Keratinocyte (primary cell): ENCODE measurements at regions not wholly inside any gene's neighbourhood (a gene's known extent, or its start where the extent isn't known, plus 50 kb on each side); places are given as distances from the start of the nearest gene placed in this dataset.

ENCODE experiments used
- DNase-seq: peaks from one replicate; pipeline ENCODE4 v3.0.0-alpha.2; 2011; ENCODE audit warnings: low read depth, missing footprints, low spot score
- FAIRE-seq: peaks from 2 replicates; lab custom pipeline; 2011; peaks lifted over from hg19 to GRCh38; lab: Jason Lieb, UNC
- H2AFZ ChIP-seq: 2 replicates; pipeline ENCODE4 v1.6.0; 2012; ENCODE audit warnings: low read length, control low read depth, inconsistent platforms; ENCODE audit not compliant: control insufficient read depth
- H3K27ac ChIP-seq: 2 replicates; pipeline ENCODE4 v1.5.1; 2011; ENCODE audit warnings: low read length; ENCODE audit not compliant: control insufficient read depth, insufficient read depth
- H3K27me3 ChIP-seq: 3 replicates; pipeline ENCODE4 v1.6.0; 2011; ENCODE audit warnings: low read length; ENCODE audit not compliant: control insufficient read depth, insufficient read depth; ENCODE audit errors: extremely low read depth
- H3K36me3 ChIP-seq, 2 experiments: 2 replicates in 1 of 2; 3 replicates in 1 of 2; pipeline ENCODE4 v1.5.1; 2011; ENCODE audit warnings: low read length in 2 of 2, mild to moderate bottlenecking in 1 of 2; ENCODE audit not compliant: control insufficient read depth in 2 of 2, insufficient read depth in 2 of 2; ENCODE audit errors: extremely low read depth in 1 of 2
- H3K4me1 ChIP-seq: 3 replicates; pipeline ENCODE4 v1.5.1; 2011; ENCODE audit warnings: low read length; ENCODE audit not compliant: control insufficient read depth, insufficient read depth; ENCODE audit errors: extremely low read depth
- H3K4me2 ChIP-seq: 3 replicates; pipeline ENCODE4 v1.6.0; 2011; ENCODE audit warnings: low read depth, low read length; ENCODE audit not compliant: control insufficient read depth, insufficient read depth; ENCODE audit errors: extremely low read depth
- H3K4me3 ChIP-seq, 3 experiments: fragments of 200-600 bp in 1 of 3; sonication (generic) in 1 of 3; 2 replicates in 2 of 3; 3 replicates in 1 of 3; pipeline ENCODE4 v1.5.1; 2011 to 2016; ENCODE audit warnings: low read length in 3 of 3, mild to moderate bottlenecking in 3 of 3, control low read depth in 2 of 3, inconsistent platforms in 1 of 3, low read depth in 1 of 3, mixed read lengths in 1 of 3, mixed run types in 1 of 3, moderate library complexity in 1 of 3; ENCODE audit not compliant: control insufficient read depth in 2 of 3, insufficient read depth in 2 of 3; ENCODE audit errors: extremely low read depth in 1 of 3
- H3K79me2 ChIP-seq: 2 replicates; pipeline ENCODE4 v1.6.0; 2012; ENCODE audit warnings: low read length; ENCODE audit not compliant: control insufficient read depth, insufficient read depth
- H3K9ac ChIP-seq: 3 replicates; pipeline ENCODE4 v1.6.0; 2011; ENCODE audit warnings: low read length; ENCODE audit not compliant: control insufficient read depth, insufficient read depth; ENCODE audit errors: extremely low read depth
- H3K9me1 ChIP-seq: 3 replicates; pipeline ENCODE4 v1.6.0; 2011; ENCODE audit warnings: low read length; ENCODE audit not compliant: control insufficient read depth, insufficient read depth; ENCODE audit errors: extremely low read depth
- H3K9me3 ChIP-seq: 2 replicates; pipeline ENCODE4 v1.5.1; 2012; ENCODE audit warnings: low read depth, low read length; ENCODE audit not compliant: control insufficient read depth
- H4K20me1 ChIP-seq: 3 replicates; pipeline ENCODE4 v1.6.0; 2011; ENCODE audit warnings: low read length; ENCODE audit not compliant: control insufficient read depth, insufficient read depth; ENCODE audit errors: extremely low read depth
- CTCF ChIP-seq, 3 experiments: IDR thresholded peaks in 1 of 3; conservative IDR thresholded peaks in 1 of 3; optimal IDR thresholded peaks in 1 of 3; 2 replicates in 2 of 3; 3 replicates in 1 of 3; pipeline versions ENCODE3 to v1.5.1; 2011; ENCODE audit warnings: low read length in 3 of 3, mild to moderate bottlenecking in 3 of 3, moderate library complexity in 2 of 3, control low read depth in 1 of 3, inconsistent platforms in 1 of 3; ENCODE audit not compliant: insufficient read depth in 2 of 3; ENCODE audit errors: extremely low read depth in 1 of 3
- EZH2 ChIP-seq: IDR thresholded peaks from one replicate; pipeline ENCODE4 v1.6.1; 2012; ENCODE audit warnings: inconsistent platforms, mild to moderate bottlenecking, low read length, moderate library complexity
- dilution Hi-C: fragments of 300-500 bp; cut with MboI; formaldehyde crosslinking; loops from one replicate; pipeline ENCODE4 v1.7.0; 2020; ENCODE audit warnings: low sequenced_read_pairs; ENCODE audit not compliant: extremely low pct_ligation_motif_present

- no peaks in the 10 kb centered on the region for H4K20me1 ChIP-seq
- FAIRE-seq (no peak), DNase-seq (no peak)
- no peaks in the 10 kb centered on the region for H3K9me1 ChIP-seq
- no peak overlapping the region for H3K27ac ChIP-seq
- H3K4me2 ChIP-seq = no peak overlapping the region
- H3K9me3 ChIP-seq = no peaks in the 10 kb centered on the region
- H3K79me2 ChIP-seq = no peaks in the 10 kb centered on the region
- dilution Hi-C loops = no loop called here
- peaks cover 4% of the 10 kb centered on the region for H3K27me3 ChIP-seq
- no peak overlapping the region for H3K9ac ChIP-seq
- H3K36me3 ChIP-seq = no peaks in the 10 kb centered on the region
- H3K4me3 ChIP-seq = no peak overlapping the region
- no peaks in the 10 kb centered on the region for H3K4me1 ChIP-seq
- H2AFZ ChIP-seq = no peak overlapping the region
- TF ChIP-seq CTCF (optimal IDR thresholded peaks at IDR 0.05 in 1 of 3, IDR thresholded peaks at IDR 0.05 in 1 of 3, conservative IDR thresholded peaks at IDR 0.05 in 1 of 3; ENCODE audit: extremely low read depth in 1 of 3, insufficient read depth in 2 of 3, low read length in 3 of 3) (peak in 1 of 3 experiments; percentile 5), EZH2 (no peak)
Observed at GRCh38 chr10:46220872-46221538, 65.8 kb upstream of the ANTXRL start.

GRCh38 chr10:46222364-46222935 lies 64.3 kb upstream of the ANTXRL start:
- H3K9ac ChIP-seq = no peak overlapping the region
- FAIRE-seq = no peak
- no peaks in the 10 kb centered on the region for H3K9me3 ChIP-seq
- H4K20me1 ChIP-seq = no peaks in the 10 kb centered on the region
- H3K27ac ChIP-seq = no peak overlapping the region
- DNase-seq = no peak
- no peak overlapping the region for H2AFZ ChIP-seq
- peaks cover 10% of the 10 kb centered on the region for H3K27me3 ChIP-seq
- no peaks in the 10 kb centered on the region for H3K9me1 ChIP-seq
- no peaks in the 10 kb centered on the region for H3K36me3 ChIP-seq
- H3K4me3 ChIP-seq = no peak overlapping the region
- no peak overlapping the region for H3K4me2 ChIP-seq
- TF ChIP-seq CTCF (optimal IDR thresholded peaks at IDR 0.05 in 1 of 3, IDR thresholded peaks at IDR 0.05 in 1 of 3, conservative IDR thresholded peaks at IDR 0.05 in 1 of 3; ENCODE audit: extremely low read depth in 1 of 3, insufficient read depth in 2 of 3, low read length in 3 of 3) (no peak), EZH2 (no peak)
- dilution Hi-C loops = no loop called here
- no peaks in the 10 kb centered on the region for H3K4me1 ChIP-seq
- H3K79me2 ChIP-seq = no peaks in the 10 kb centered on the region
